HG03439 (cell line): ENCODE measurements at regions not wholly inside any gene's neighbourhood (a gene's known extent, or its start where the extent isn't known, plus 50 kb on each side); places are given as distances from the start of the nearest gene placed in this dataset.

Source experiments
- ATAC-seq: cut with Tn5 transposase; IDR thresholded peaks from one replicate; pipeline ENCODE4 v1.9.1; 2021; ENCODE audit warnings: mild to moderate bottlenecking, moderate library complexity; ENCODE audit not compliant: unreplicated experiment

DNA sequence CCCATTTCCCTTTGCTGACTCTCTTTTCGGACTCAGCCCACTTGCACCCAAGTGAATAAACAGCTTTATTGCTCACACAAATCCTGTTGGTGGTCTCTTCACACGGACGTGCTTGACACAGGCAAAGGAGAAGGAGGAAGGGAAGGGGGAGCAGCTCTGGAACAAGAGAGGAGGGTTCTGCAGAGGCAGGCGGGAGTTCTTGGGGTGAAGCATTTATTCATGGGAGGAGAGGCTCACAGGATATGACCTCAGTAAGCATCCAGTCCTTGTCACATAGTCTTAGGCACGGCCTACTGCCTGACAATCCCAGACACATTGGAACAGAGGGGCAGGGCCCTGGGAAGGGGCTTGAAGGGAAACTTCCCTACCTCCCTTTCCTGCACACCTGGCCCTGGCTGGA is 171.7 kb upstream of the HS6ST1 start:
- no peak for ATAC-seq

DNA sequence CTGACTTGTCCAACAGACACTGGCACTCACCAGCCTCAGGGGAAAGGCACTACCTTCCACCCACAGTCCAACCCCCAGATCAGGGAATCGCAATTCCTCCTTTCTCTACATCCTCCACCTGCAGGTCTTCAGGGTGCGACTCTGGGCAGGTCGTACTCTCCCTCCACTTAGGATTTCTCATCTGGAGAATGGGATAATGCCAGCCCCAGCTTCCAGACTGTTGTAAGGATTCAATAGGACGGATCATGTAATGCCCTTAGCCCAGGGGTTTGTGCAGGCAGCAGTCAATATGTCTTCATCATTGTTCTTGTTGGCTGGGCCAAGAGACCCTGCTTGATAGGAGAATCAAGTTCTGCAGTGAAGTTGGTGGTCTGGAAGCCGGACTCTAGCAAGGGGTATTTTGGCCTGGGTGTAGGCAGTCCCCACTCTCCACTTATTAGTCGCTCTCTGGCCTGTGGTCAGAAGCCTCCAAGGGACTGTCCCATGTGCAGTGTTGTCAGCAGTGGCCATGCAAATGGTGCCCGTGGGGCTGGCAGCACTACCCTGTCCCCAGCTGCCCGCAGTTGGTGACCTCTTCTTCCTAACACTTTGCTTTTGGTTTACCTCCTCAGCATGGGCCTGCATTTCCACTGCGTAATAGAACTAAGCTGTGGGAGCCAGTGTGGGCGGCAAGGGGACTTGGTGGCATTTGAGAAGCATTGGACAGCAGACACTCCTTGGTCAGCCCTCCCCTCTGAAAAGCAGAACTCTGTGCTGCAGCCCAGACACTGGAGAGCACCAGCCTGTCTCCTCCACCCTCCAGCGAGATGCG is 172.4 kb upstream of the HS6ST1 start:
- no peak for ATAC-seq

DNA sequence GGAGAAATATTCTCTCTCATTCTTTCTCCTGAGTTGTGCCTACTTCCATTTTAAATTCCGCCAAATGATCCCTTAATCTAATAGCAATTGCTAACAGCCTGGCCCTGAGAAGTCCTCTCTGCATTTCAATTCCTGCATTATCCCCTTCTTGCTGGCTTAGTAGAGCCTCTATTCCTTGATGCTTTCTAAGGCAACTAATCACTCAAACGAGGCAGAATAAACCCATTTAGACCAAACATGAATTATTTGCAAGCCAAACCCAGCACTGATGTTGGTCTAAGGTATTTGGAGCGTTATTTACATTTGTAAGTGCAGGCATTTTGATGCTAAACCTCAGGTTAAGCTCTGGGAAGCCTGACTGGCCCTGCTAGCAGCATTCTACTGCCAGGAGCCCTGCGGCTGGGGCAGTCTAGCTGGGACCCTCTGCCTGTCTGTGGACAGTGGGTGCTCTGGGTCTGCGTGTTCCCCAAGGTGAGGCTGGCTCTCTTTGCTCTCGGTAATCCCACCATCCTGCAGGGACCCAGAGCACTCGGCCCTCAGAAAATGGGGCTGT is 173.1 kb upstream of the HS6ST1 start:
- ATAC-seq: no peak

DNA sequence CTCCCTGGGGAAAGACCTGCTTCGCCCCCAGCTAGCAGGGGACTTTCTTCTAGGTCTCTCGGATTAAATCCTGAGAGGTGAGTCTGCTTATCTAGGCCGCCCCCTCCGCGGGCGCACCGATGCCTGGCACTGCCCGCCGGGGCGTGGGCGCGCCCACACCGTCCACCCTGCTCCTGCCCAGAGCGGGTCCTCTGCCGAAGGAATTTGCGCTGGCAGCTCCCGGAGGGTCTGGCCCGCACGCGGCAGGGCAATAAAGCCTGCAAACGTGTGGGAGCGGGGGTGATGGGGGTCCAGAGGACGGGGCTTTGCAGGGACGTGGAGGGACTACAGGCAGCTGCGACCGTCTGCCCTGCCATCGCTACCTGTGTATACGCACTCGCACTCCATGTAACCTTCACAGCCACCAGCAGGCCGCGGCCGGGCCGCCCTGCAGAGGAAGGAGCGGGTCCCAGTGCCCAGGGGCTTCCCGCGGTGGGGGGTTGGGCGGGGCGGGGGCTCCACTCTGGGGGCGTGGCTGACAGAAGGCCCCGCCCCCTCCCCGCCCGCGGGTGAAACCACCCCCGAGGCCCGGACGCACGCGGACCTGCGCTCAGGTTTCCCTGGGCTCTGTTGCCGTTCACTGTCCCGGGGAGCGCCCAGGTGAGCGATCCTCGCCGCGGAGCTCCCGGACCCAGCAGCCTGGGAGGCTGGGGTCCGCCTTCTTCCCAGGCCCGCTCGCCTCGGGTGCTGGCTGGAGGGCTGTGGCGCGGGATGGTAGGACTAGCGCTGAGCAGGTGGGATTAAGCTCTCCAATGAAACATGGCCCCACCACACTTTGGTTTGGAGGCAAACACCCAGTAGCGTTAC is 174.5 kb upstream of the HS6ST1 start:
- no peak for ATAC-seq

DNA sequence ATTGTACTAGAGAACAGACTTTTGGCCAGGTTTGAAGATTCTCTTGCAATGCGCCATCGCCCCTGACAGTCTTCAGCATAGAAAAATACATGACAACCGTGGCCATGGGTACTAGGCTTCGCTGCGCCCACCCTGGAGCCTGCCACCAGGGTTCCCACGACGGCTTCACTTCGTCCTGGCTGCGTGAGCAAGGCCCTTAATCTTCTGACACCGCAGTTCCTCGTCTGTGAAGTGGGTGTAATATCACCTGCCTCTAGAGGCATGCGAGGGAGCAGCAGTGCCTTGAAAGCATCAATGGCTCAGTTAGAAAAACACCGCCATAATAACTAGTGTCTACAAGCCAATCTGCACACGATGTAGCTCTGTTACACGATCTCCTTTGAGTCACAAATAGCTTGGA is 175.2 kb upstream of the HS6ST1 start:
- no peak for ATAC-seq

DNA sequence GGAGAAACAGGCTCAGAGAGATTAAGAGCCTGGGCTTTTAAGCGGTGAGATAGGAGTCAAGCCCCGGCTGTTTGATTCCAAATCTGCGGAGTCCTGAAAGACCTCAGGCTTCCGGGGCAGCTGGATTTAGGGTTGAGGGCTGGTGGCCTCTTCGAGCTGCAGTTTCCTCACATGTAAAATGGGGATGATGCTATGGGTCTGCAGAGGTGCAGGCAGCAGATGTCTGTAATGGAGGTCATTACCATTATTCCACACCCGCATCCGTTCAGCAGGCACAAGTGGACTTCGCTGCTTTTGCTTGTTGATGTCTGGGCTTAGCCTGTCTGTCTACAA is 175.6 kb upstream of the HS6ST1 start:
- no peak for ATAC-seq

DNA sequence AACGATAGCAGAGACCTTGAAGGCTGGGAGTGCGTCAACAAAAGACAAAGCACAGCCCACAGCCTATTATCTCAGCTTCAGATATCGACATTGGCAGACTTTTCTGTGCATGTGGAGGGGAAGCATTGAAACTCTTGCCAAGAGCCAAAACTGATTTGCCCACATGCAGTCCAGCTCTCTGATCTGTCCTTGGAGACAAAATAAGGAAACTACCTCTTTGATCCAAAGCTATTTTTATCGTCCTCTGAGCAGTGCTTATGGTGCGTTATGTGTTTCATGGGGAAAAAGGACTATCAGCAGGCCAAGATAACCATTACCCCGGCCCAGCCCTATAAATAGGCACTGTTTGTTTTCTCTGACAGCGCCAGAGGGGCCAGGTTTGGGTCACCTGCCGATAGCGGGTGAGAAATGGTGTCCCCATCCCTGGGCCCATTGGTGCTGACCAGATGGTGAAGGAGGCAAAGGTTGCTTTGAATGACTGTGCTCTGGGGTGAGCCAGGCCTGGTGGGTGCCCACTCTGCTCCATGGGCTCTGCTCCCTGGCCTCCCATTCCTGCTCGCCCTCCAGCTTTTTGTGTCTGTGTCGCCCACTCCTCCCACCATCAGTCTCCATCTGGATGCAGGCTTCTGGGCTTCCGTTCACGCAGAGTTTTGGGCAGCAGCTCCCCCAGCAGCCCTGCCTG is 176.1 kb upstream of the HS6ST1 start:
- ATAC-seq: no peak

DNA sequence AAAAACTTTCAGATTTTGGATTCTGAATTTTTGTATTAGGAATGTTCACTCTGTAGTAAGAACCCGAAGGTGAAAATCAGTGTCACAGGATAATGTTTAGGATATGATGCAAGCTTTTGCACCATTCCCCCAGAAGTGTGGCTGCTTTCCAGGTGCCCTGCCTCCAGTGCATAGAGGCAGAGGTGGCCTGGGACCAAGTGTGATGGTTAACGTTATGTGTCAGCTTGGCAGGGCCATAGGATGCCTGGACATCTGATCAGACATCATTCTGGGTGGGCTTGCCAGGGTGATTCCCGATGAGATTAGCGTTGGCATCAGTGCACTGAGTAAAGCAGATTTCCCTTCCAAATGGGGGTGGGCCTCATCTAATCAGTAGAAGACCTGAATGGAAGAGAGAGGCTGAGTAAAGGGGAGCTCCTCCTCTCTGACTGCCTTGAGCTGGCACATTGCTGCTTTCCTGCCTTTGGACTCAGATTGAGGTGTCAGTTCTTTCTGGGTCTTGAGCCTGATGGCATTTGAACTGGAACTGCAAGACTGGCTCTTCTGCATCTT is 177.4 kb upstream of the HS6ST1 start:
- no peak for ATAC-seq

DNA sequence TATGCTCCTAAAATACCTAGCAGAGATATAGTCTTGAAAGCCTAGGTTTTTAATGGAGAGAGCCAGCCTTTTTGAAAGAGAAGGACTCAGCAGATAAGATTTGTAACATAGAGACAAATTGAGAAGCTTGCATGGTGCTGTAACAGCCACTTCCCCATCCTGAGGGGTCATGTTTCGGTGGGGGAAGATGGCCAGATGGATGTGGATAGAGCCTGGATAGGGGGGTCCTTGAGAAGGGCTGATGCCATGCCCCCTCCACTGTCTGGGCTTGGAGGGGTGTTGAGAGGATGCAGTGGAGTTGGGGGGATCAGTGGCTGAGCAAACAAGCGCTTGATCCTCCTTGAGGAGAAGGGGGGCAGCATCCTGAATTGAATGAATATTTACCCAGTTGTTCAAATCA is 178.0 kb upstream of the HS6ST1 start:
- ATAC-seq: no peak

DNA sequence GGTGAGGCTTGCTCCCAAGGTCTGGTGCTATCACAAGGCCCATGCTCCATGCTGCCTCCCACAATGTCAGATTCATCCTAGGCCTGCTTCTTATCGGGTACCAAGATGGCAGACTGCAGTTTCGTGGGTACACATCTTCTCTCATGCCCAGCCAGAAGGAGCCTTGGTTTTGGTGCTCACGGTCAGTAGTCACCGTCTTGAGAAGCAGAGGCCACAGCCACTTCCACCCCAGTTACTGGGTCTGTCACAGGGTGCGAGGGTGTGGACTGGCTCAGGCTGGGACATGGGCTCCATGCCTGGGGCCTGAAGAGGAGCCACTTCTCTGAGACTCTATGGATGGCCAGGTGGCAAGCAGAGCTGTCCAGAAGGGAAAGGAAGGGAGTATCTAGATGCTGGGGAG is 178.8 kb upstream of the HS6ST1 start:
- no peak for ATAC-seq

DNA sequence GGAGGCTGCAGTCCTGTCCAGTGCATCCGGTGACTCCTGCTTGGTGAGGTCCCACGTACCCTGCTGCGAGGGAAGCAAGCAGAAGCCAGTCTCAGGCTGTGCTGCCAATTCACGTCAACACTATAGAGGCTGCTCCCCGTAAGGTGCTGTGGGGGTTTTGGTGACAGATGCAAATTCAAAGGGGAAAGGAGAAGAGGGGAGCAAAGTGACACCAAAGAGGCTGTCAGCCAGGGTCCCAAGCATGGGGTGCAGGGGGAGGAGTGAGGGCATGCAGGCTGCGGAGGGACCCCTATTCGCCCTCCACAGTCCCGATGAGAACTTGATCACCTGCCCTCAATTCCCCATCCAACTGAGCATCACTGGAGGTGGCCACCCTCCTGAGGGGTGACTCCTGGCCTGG is 179.4 kb upstream of the HS6ST1 start:
- no peak for ATAC-seq

DNA sequence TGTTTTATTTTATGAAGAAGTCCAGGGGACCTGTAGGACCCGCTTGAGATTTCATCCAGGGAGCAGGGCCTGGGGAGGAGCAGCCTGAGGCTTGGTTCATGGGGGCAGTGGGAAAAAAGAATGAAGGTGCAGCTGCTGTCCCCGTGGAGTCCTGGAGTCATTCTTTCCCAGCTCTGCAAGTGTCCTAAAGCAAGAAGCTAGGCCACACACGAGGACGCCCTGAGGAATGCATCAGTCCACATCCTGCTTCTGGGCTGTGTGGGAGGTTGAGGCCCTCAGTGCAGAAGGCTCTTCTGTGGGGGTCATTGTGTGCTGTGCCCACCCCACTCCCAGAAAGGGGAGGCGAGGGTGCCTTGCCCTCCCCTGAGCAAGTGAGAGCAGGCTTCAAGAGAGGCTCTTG is 179.9 kb upstream of the HS6ST1 start:
- no peak for ATAC-seq

DNA sequence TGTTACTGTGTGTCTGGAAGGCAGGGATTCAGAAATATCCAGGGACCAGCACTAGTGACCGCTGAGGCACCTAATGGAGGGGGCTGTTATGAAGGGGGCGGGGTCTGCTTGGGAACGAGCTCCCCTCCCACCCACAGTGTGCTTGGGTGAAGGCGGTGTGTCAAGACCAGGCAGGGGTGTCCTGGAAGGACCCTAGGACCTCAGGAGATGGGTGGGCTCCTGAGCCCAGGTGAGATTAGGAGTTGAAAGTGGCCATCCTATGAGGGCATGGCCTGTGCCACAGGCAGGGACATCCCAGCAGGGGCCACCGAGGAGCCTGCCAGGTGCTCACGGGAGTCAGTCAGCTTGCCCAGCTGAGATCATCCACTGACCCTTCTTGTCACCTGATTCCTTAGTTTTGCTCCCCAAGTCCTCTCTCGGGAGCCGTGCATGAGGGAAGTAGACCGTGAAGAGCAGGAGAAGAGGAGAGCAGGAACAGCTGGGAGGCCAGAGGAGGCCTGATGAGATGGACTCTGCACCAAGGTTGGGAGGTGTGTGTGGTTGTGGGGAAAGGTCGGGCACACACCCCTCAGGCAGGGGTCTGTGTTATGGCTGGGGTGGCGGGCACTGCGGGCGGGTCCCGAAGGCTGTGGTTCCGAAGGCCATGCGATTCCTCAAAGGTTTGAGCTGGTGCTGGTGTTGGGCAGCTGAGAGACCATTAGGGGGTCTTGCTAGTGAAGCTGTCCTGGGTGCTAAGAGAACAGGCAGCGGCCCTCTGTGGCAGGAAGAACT is 180.9 kb upstream of the HS6ST1 start:
- no peak for ATAC-seq

DNA sequence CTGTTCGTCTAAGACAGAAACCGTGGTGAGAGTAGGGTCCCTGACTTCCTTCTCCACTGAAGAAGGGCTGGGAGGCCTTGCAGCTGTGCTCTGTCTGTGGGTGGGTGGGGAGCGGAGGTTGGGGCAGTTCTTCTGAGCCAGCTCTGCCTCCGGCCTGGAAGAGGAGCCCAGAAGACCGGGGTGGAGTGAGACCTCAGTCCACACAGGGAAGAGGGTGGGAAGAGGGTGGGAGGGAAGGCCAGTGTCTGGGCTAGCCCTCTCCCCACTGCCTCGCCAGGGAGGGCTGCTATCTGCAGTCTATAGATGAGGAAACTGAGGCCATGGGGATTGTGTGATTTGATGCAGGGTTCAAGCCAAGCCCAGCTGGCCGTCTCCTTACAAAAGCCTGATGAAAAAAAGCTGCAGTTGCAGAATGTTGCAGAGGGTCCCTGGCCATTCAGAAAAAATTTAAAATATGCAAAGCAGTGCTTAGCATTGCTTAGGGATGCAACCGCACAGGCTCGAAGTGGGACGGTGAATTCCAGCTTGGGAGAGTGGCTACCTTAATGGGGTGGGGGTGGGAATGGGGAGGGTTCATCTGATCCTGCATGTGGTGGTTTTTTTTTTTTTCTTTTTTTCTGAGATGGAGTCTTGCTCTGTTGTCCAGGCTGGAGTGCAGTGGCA is 181.6 kb upstream of the HS6ST1 start:
- ATAC-seq: no peak

DNA sequence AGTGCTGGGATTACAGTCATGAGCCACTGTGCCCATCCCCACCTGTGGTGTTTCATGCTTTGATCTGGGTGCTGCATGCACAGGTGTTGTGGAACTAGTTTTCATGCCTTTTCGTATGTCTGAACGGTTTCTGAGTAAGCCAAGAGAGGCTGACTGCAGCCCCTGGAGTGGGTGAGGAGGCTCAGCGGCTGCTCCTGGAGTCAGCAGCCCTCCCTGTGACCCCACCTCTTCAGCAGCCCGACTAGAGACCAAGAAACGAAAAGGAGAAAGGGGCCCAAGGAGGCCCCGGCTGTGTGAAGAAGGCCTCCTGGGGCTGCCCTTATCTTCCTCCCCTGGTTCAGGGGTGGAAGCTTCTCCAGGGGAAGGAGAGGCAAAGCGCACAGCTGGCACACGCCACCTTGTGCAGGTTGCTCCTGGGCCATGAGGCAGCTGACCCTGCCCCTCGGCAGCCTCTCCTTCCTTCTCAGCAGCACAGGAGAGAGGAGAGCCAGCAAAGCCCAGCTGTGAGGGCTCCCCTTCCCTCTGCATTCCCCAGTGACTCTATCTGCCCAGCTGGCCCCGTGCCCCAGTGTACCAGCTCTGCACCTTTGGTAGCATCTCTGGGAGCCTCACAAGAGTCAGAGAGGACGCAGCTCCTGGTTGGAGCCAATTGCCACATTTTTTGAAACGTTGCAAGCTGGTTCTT is 182.5 kb upstream of the HS6ST1 start:
- ATAC-seq: no peak

DNA sequence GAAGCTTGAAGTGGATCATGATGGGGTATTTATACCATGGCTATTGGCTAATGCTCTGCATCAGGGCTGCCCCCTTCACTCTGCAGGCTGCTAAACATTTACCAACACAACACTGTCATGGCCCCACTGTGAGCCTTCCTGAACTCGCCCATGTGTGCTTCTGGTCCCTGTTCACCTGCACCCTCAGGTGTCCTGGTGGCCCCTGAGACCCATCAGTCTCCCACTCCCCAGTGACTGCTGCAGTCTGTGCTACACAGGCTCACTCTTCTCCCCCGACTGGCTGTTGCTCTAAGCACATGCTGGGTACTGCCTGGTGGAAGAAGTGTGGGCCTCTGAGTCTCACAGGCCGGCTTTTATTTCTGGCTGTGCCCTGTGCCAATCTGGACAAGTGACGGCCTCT is 183.0 kb upstream of the HS6ST1 start:
- no peak for ATAC-seq

DNA sequence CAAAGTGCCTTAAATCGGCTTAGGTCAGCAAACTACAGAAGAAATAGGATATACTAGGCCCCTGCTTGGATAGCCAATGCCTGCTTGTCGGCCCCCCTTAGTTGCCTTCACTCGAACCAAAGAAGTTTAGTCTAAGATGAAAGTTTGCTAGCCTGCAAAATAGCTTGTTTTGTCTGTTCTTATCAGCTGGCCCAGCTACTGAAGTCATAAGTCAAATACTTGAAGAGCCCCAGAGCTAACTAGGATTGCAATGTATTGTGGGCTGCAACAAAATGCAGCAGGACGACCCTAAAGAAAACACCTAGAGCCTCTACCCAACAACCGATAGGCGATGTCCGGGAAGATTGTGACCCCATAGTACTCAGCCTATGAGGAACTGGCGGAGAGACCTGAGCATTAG is 183.5 kb upstream of the HS6ST1 start:
- ATAC-seq: no peak

DNA sequence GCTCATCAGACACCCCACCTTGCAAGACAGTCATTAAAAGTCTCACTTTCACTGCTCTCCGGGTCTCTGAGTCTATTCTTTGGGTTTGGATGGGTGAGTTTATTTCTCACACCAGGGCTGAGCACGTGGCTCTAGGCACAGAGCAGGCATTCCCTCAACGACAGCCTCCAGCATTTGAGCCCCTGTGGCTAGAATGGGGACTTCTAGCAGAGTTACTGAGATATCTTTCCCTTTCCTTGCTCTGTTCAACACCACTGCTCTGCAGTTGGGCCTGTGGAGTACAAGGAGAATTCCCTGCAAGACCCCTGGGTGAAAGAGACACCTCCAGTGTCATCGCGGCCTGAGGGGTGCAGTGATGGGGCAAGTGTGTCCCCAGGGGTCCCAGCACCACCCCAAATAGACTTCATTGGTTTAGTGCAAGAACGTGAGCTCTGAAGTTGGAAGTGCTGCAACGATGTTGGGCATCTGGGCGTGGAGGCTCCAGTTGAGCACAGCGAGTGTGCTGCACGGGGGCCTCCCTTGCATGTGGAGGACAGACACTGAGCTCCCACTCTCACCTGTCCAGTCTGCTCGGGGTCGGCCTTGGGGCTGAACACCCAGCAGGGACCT is 184.1 kb upstream of the HS6ST1 start:
- no peak for ATAC-seq
